Lower lobe of right lung (tissue), 2 donors: ENCODE measurements at regions not wholly inside any gene's neighbourhood (a gene's known extent, or its start where the extent isn't known, plus 50 kb on each side); places are given as distances from the start of the nearest gene placed in this dataset.

ENCODE experiments used
- ATAC-seq, 2 donors: fragments of 200-7000 bp; cut with Tn5 transposase; one replicate each; pipeline ENCODE4 v1.9.1; 2020 to 2022; ENCODE audit warnings: mild to moderate bottlenecking in 2 of 2, moderate library complexity in 2 of 2
- DNase-seq: peaks from one replicate; pipeline ENCODE4 v3.0.0-alpha.2; 2020
- H3K27ac ChIP-seq: fragments of 200-600 bp; one replicate; pipeline ENCODE4 v1.8.0; 2022
- H3K27me3 ChIP-seq: fragments of 200-600 bp; one replicate; pipeline ENCODE4 v1.8.0; 2022; ENCODE audit warnings: low read depth
- H3K36me3 ChIP-seq: fragments of 200-600 bp; one replicate; pipeline ENCODE4 v1.8.0; 2022; ENCODE audit warnings: mild to moderate bottlenecking
- H3K4me1 ChIP-seq: fragments of 200-600 bp; one replicate; pipeline ENCODE4 v1.8.0; 2022
- H3K4me3 ChIP-seq: fragments of 200-600 bp; one replicate; pipeline ENCODE4 v1.8.0; 2022; ENCODE audit warnings: mild to moderate bottlenecking
- H3K9me3 ChIP-seq: fragments of 200-600 bp; one replicate; pipeline ENCODE4 v1.8.0; 2022
- CTCF ChIP-seq: fragments of 200-600 bp; IDR thresholded peaks from one replicate; pipeline ENCODE4 v1.8.0; 2022; ENCODE audit warnings: antibody characterized with exemption, mild to moderate bottlenecking
- intact Hi-C: fragments of 100-400 bp; cut with DNase I; formaldehyde crosslinking; loops from one replicate; pipeline ENCODE4 v1.11.0; 2022
- donor health status: DM: no; HTN: yes; CAD: no; lungs with severe emphysema.

DNA sequence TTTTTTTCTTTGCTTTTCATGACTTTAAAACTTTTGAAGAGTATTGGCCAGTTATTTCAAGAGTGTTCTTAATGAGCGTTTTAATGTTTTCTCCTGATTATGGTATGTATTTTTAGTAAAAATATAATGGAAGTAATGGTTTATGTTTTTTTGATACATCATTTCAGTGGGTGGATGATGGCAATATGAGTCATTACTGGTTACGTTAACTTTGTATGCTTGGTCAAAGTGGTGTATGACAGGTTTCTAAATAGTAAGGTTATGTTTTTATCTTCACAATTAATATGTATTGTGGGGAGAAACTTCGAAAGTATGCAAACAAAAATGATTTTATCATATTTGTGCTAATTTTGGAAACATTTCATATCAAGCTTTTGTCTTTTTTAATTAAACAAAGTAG lies 176.7 kb upstream of the PRDM9 start:
- no peak overlapping the region for H3K4me3 ChIP-seq
- H3K9me3 ChIP-seq: no peaks in the 10 kb centered on the region
- H3K27me3 ChIP-seq: no peaks in the 10 kb centered on the region
- TF ChIP-seq CTCF: no peak
- no peaks in the 10 kb centered on the region for H3K36me3 ChIP-seq
- ATAC-seq: no peak
- no peak for DNase-seq
- intact Hi-C loops: no loop called here
- no peaks in the 10 kb centered on the region for H3K4me1 ChIP-seq
- no peak overlapping the region for H3K27ac ChIP-seq

- no peaks in the 10 kb centered on the region for H3K36me3 ChIP-seq
- DNase-seq (no peak), ATAC-seq (no peak)
- no peak overlapping the region for H3K27ac ChIP-seq
- no peaks in the 10 kb centered on the region for H3K27me3 ChIP-seq
- H3K4me3 ChIP-seq: no peak overlapping the region
- no peak for TF ChIP-seq CTCF
- no peaks in the 10 kb centered on the region for H3K9me3 ChIP-seq
- no peaks in the 10 kb centered on the region for H3K4me1 ChIP-seq
- intact Hi-C loops: no loop called here
Observed at GRCh38 chr5:23319901-23320300, 187.5 kb upstream of the PRDM9 start.

DNA sequence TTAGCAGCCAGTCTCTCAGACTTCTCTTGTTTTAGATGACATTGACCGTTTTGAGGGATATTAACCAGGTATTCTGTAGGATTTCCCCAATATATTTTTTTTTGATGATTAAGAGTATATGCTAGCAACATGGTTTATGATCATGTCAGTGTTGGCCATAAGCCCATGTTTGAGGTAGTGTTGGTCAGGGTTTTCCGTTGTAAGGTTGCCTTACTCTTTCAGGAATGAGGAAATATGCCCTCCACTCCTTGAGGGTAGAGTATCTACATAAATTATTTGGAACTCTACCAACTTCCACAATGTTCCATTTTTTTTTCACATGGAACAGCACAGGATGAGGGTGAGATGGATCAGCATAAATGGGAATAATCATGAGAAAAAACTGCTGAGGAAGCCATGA lies 188.4 kb upstream of the PRDM9 start:
- ATAC-seq (no peak), DNase-seq (no peak)

DNA sequence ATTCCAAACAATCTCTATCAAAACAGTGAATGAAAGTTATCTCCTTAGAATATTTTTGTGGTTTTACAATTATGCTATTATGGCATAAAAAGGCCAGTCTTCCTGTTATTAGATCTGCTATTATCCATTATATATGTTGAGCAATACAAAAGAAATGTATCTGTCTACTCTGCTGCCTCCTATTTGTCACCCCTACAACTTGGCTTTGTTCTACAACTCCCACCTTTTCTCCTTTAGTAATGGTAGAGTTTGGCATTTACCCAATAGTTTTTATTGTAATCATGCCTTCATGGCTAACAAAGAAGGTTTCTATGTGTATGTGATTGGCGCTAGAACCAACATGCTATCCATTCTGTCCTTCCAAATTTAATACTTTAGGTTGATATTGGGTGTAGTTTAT lies 189.2 kb upstream of the PRDM9 start:
- ATAC-seq: no peak
- TF ChIP-seq CTCF: no peak
- DNase-seq: no peak
- intact Hi-C loops: no loop called here
- no peak overlapping the region for H3K27ac ChIP-seq
- H3K4me1 ChIP-seq: no peaks in the 10 kb centered on the region
- H3K36me3 ChIP-seq: no peaks in the 10 kb centered on the region
- H3K4me3 ChIP-seq: no peak overlapping the region
- no peaks in the 10 kb centered on the region for H3K27me3 ChIP-seq
- H3K9me3 ChIP-seq: no peaks in the 10 kb centered on the region

More for the DNA sequence above, 188.4 kb upstream of the PRDM9 start:
- Histone ChIP-seq H3K4me3 (no peak overlapping the region), H3K4me1 (no peaks in the 10 kb centered on the region), H3K36me3 (no peaks in the 10 kb centered on the region), H3K27me3 (no peaks in the 10 kb centered on the region), H3K27ac (no peak overlapping the region), H3K9me3 (no peaks in the 10 kb centered on the region)
- no peak for TF ChIP-seq CTCF
- intact Hi-C loops: no loop called here

GRCh38 chr5:23316060-23316591 lies 191.3 kb upstream of the PRDM9 start:
- no peak for DNase-seq
- Histone ChIP-seq H3K36me3 (no peaks in the 10 kb centered on the region), H3K27me3 (no peaks in the 10 kb centered on the region), H3K9me3 (no peaks in the 10 kb centered on the region), H3K27ac (no peak overlapping the region), H3K4me3 (no peak overlapping the region), H3K4me1 (no peaks in the 10 kb centered on the region)
- intact Hi-C loops: no loop called here
- no peak for ATAC-seq
- TF ChIP-seq CTCF: no peak

DNA sequence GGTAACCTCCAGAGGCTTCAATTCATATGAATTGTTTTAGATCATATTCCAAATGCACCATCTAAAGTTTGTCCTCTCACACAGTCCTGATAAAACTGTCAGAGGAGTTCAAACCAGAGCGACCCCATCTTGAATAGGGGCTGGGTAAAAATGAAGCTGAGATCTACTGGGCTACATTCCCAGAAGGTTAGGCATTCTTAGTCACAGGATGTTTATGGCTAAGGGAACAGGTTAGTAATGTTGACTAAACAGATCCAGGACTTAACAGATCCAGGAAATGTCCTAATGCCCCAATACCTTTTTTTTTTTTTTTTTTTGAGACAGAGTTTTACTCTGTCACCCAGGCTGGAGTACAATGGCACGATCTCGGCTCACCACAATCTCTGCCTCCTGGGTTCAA lies 192.6 kb upstream of the PRDM9 start:
- ATAC-seq: no peak
- Histone ChIP-seq H3K36me3 (no peaks in the 10 kb centered on the region), H3K4me3 (no peak overlapping the region), H3K27ac (no peak overlapping the region), H3K9me3 (no peaks in the 10 kb centered on the region), H3K27me3 (no peaks in the 10 kb centered on the region), H3K4me1 (no peaks in the 10 kb centered on the region)
- intact Hi-C loops: no loop called here
- no peak for TF ChIP-seq CTCF
- DNase-seq: no peak
